SK-N-SH treated with all-trans-retinoic acid at 6 μM for 48 hours (cell line): ENCODE measurements at regions not wholly inside any gene's neighbourhood (a gene's known extent, or its start where the extent isn't known, plus 50 kb on each side); places are given as distances from the start of the nearest gene placed in this dataset.

Experiments used
- ARNTL ChIP-seq: fragments of 450-650 bp; formaldehyde crosslinking; IDR thresholded peaks from 2 replicates; pipeline ENCODE4 v1.5.0; 2020; ENCODE audit warnings: low read depth, mild to moderate bottlenecking, moderate library complexity, borderline replicate concordance
- CSRNP3 ChIP-seq: fragments of 250-450 bp; sonication (Bioruptor Pico); IDR thresholded peaks from 2 replicates; pipeline ENCODE4 v1.5.1; 2021; ENCODE audit warnings: mild to moderate bottlenecking, moderate library complexity
- ISL1 ChIP-seq: fragments of 250-450 bp; sonication (Bioruptor Pico); IDR thresholded peaks from 2 replicates; pipeline ENCODE4 v2.1.2; 2022; ENCODE audit warnings: mild to moderate bottlenecking, moderate library complexity
- OSR1 ChIP-seq: fragments of 250-450 bp; sonication (Bioruptor Pico); IDR thresholded peaks from 2 replicates; pipeline ENCODE4 v1.8.0; 2022; ENCODE audit warnings: moderate library complexity, mild to moderate bottlenecking, inconsistent platforms
- PPARA ChIP-seq: fragments of 250-450 bp; sonication (Bioruptor Pico); IDR thresholded peaks from 2 replicates; pipeline ENCODE4 v1.5.0; 2020; ENCODE audit warnings: mild to moderate bottlenecking, borderline replicate concordance
- RARB ChIP-seq: fragments of 250-450 bp; sonication (Bioruptor Pico); IDR thresholded peaks from 2 replicates; pipeline ENCODE4 v1.8.0; 2021; ENCODE audit warnings: mild to moderate bottlenecking, moderate library complexity
- SNAI2 ChIP-seq: fragments of 250-450 bp; sonication (Bioruptor Pico); IDR thresholded peaks from 2 replicates; pipeline ENCODE4 v1.5.0; 2020; ENCODE audit warnings: mild to moderate bottlenecking, moderate library complexity
- ZFP3 ChIP-seq: fragments of 250-450 bp; sonication (Bioruptor Pico); IDR thresholded peaks from 2 replicates; pipeline ENCODE4 v1.5.0; 2020; ENCODE audit warnings: mild to moderate bottlenecking, moderate library complexity
- ZNF565 ChIP-seq: fragments of 450-650 bp; formaldehyde crosslinking; conservative IDR thresholded peaks from 2 replicates; pipeline ENCODE4 v1.5.0; 2020; ENCODE audit warnings: low read depth, mild to moderate bottlenecking, moderate library complexity
- TF ChIP-seq, protein P1 (sequence below): fragments of 250-450 bp; sonication (Bioruptor Pico); IDR thresholded peaks from 2 replicates; pipeline ENCODE4 v1.8.0; 2020; ENCODE audit warnings: mild to moderate bottlenecking, moderate library complexity, borderline replicate concordance
- TF ChIP-seq, protein P2 (sequence below): fragments of 250-450 bp; sonication (Bioruptor Pico); IDR thresholded peaks from 2 replicates; pipeline ENCODE4 v1.5.0; 2020; ENCODE audit warnings: mild to moderate bottlenecking, moderate library complexity

GRCh38 chr3:40715551-40715950, 190.8 kb downstream of the ZNF621 start:
- TF ChIP-seq PPARA (CRISPR knock-in tag) (no peak), ARNTL (CRISPR knock-in tag) (no peak), ZNF565 (CRISPR knock-in tag) (no peak), ZFP3 (no peak), OSR1 (no peak), RARB (CRISPR knock-in tag) (no peak), CSRNP3 (no peak), SNAI2 (CRISPR knock-in tag) (no peak), ISL1 (CRISPR knock-in tag) (no peak)
- TF ChIP-seq, protein P1, sequence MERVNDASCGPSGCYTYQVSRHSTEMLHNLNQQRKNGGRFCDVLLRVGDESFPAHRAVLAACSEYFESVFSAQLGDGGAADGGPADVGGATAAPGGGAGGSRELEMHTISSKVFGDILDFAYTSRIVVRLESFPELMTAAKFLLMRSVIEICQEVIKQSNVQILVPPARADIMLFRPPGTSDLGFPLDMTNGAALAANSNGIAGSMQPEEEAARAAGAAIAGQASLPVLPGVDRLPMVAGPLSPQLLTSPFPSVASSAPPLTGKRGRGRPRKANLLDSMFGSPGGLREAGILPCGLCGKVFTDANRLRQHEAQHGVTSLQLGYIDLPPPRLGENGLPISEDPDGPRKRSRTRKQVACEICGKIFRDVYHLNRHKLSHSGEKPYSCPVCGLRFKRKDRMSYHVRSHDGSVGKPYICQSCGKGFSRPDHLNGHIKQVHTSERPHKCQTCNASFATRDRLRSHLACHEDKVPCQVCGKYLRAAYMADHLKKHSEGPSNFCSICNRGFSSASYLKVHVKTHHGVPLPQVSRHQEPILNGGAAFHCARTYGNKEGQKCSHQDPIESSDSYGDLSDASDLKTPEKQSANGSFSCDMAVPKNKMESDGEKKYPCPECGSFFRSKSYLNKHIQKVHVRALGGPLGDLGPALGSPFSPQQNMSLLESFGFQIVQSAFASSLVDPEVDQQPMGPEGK, result no peak
- TF ChIP-seq, protein P2, sequence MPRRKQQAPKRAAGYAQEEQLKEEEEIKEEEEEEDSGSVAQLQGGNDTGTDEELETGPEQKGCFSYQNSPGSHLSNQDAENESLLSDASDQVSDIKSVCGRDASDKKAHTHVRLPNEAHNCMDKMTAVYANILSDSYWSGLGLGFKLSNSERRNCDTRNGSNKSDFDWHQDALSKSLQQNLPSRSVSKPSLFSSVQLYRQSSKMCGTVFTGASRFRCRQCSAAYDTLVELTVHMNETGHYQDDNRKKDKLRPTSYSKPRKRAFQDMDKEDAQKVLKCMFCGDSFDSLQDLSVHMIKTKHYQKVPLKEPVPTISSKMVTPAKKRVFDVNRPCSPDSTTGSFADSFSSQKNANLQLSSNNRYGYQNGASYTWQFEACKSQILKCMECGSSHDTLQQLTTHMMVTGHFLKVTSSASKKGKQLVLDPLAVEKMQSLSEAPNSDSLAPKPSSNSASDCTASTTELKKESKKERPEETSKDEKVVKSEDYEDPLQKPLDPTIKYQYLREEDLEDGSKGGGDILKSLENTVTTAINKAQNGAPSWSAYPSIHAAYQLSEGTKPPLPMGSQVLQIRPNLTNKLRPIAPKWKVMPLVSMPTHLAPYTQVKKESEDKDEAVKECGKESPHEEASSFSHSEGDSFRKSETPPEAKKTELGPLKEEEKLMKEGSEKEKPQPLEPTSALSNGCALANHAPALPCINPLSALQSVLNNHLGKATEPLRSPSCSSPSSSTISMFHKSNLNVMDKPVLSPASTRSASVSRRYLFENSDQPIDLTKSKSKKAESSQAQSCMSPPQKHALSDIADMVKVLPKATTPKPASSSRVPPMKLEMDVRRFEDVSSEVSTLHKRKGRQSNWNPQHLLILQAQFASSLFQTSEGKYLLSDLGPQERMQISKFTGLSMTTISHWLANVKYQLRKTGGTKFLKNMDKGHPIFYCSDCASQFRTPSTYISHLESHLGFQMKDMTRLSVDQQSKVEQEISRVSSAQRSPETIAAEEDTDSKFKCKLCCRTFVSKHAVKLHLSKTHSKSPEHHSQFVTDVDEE (CRISPR knock-in tag), result no peak
